SK-N-DZ (cell line): ENCODE measurements at regions not wholly inside any gene's neighbourhood (a gene's known extent, or its start where the extent isn't known, plus 50 kb on each side); places are given as distances from the start of the nearest gene placed in this dataset.
A peak's percentile ranks its signal among the peaks of the same experiment; 100 is the strongest.

Source experiments
- DNase-seq: peaks from one replicate; pipeline ENCODE4 v3.0.0-alpha.2; 2015; ENCODE audit warnings: low spot score

DNA sequence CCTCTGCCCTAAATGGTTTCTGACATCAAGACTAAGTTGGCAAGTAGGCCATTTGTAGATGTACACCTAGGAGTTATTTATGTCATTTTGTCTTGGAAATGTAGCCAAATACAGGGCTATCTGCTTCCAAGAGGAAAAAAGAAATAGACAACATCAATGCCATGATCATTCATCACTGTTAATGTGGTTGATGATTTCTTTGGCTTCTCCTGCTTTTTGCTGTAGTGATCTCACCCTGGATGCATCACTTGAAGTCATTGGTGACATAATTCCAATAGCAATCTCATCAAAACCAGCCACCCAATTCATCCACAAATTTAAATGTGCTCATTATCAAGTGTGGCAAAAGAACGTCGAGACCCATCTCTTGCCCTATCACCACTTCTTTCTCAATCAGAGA is 222.6 kb upstream of the PPARGC1A start:
- DNase-seq: no peak

DNA sequence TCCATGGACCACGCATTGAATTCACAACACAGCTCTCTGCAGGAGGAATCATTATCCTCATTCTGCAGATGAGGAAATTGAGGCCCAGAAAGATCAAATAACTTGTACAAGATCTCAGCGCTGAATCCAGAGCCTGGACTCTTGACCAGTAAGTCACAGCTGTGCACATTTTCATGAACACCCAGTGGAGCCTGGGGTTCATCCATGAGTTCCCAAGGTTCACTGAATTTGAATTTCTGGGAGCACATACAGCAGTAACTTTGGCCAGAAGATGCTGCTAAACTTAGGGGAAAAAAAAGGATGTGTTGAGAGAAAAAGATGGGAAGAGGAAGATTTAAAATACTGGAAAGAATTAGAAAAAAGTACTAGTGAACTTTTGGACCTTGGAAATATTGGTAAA is 218.7 kb upstream of the PPARGC1A start:
- no peak for DNase-seq

DNA sequence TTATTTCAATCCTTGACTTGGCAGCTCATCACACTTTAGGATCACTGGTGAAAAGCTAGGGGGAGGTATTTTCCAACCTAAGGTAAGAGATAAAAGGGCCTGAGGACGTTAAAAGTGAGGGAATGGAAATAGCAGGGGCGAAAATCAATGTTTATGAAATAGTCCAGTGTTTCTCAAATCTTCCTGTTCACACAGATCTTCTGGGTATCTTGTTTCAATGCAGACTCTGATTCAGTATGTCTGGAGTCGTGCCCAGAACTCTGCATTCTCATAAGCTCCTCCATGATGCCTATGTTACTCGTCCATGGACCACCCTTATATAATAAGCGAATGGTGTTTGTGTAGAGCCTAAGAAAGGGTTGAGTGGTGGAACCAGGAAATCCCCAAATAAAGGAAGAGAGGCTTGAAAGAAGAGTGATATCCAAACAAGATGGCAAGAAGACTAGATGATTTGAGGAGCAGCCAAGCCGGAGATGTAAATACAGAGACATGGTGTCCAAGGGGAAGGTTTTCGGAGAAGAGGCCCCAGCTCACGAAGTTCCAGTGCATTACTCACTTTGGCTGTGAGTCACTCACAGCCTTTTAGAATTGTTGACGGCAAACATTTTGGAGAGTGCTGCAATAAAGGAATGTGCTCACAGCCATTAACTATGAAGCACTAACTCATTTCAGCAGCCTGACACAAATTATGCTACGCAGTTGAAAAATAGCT is 215.6 kb upstream of the PPARGC1A start:
- DNase-seq: no peak

DNA sequence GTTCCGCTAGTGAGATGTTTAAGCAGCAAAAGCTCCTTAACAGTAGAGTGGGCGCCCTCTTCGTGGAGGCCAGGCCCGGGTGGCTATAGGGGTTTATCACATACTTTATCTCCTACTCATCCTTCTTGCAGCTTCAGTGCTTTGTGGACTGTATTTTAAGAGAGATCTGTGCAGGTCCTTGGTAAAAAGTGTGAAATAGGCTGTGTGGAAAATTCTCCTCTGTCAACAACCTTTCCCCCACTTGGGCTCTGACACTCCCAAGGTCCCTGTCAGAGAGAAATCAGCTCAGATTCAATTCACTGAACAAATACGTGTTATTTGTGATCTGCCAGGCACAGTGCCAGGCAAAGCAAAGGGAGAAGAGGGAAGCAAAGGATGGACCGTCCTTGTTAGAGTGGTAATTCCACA is 214.3 kb upstream of the PPARGC1A start:
- no peak for DNase-seq

DNA sequence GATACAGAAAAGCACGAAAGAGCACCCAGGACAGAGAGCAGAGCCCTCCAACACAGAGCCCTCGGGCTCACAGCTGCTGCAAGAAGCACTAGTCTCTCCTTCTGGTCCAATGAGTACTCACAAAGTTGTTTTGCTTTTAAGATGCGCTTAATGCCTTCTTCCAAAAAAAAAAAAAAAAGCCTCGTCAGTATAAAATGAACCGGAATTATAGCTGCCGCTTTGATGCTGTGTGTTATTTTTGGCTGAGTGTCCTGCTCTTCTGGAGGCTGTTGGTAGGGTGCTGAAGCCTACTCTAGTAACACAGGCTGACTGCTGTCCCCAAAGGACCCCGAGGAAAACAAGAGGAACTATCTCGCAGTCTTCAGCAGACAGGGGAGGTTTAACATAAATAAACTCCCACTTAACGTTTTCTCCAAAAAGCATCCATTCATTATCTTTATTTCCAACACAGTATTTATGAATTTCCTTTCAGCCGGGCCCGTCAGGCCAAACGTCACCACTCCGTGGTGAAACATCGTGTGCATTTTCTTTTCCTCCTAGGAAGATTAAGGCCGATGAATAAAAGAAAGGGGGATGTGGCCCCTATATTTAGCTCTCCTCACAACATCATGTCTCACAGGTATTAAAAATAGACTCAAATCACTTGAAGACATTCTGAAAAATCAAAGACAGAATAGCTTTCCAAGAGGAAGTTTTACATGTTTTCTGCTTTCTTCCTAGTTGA is 213.7 kb upstream of the PPARGC1A start:
- DNase-seq: no peak

DNA sequence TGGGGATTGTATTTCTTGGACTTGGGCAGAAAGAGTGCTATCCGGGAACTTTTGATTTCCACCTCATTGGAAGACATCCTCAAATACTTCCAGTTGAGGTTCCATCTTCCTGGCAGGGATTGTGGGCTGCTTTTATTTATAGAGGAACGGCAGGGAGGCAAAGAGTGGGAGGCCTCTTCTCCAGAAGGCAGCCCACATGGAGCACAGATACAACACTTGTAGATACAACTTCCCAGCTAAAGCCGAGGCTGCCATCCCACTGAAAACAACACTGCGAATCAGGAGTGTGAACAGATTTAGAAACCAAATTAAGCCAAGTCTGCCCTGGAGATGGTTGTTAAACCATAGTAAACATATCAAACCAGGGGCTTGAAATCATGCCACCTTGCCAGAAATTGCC is 212.8 kb upstream of the PPARGC1A start:
- DNase-seq: no peak

DNA sequence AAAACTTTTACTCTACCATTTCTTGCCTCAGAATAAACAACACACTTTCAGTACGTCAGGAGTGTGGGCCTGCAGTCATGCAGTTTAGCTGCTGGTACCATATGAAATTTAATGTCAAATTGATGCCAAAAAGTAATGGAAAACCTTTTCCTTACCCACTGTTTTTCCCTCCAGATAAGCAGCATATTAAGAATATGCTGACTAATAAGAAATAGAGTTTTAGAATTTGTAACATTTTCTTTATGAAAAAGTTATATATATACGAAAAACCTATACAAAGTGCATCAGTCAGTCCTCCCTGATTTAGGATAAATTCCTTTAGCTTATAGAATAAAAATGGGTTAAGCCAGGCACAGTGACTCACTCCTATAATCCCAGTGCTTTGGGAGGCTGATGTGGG is 206.8 kb upstream of the PPARGC1A start:
- no peak for DNase-seq

DNA sequence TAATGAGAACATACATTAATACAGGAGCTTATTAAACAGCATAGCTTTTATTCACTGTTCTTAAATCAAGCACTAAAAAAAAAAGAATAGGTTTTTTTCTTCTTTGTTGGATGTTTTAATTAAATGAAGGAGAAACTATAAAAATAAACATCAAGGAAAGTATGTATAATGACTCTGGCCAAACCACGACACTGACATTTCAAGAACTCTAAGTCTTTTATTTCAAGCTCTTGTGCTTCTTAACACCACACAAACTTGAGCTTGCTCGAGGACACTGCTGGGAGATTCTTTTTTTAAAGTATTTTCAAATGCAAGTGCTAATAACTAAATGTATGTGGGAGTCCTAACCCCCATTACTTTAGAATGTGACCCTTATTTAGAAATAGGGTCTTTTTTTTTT is 204.9 kb upstream of the PPARGC1A start:
- no peak for DNase-seq

DNA sequence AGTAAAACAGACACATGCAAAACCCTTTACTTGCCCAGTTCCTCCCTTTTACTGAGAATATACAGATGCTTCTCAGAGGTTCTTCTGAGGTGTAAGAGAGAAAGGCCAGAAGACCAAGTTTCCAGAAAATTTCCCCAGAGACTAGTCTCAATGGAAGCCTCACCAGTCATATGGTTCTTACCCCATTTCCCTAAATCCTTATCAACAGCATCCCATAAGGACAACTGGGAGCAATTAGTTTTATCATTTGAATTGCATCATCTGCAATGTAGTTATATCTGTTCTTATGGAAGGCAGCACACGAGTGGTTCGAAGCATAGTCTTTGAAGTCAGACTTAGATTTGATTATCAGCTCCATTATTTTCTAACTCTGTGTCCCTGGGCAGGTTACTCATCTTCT is 203.6 kb upstream of the PPARGC1A start:
- DNase-seq: peak; percentile 58

DNA sequence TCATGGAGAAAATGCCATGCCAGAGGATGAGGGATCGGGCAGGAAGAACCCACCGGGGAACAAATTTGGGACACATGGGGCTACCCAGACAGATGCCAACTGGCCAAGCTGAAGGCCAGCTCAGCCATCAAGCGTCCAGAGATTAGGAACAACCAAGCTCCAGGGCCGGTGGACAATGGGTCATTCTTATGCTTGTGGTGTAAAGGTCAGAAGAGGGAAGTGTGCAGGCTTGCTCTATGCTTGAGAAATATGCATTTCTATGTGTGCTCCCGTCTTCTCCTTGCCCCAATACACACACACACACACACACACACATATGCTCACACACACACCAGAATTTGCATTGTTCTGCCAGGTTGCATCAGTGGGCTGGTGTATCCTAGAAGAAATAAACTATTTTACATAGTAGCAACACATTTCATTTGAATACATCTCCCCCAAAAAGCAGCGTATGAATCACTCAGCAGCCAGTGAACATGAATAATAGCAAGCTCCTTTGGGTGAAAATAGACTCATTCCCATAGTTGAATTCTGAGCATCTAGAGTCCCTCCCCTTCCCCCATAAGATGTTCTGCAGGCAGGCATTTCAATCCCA is 201.9 kb upstream of the PPARGC1A start:
- no peak for DNase-seq

DNA sequence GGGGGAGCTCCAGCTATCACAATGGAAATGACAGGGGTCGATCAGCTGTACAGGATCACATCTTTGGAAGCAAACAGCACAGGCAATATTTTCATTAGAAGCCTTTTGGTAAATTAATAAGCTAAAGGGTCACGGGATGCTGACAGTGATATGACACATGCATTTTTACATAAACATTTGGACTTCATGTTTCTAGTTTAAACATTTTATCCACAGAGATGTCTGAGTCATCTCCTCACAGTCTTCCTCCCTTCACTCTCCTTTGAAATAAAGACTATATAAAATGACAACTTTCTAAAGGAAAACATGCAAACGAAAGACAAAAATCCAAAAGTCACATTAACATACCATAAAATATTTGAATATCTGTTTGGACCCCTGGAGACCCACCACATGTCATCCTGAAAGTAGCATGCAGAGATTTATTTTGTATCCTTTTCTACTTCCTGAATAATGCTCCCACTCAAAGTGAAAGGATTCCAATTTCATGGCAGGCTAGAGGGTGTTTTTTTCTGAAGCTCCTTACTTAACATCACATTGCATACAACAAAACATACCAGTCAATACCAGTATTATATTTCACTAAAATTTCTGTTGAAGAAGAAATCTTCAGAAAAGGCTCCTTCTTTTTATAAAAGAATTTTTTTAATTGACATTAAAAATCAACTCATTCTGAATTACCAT is 200.1 kb upstream of the PPARGC1A start:
- DNase-seq: no peak

DNA sequence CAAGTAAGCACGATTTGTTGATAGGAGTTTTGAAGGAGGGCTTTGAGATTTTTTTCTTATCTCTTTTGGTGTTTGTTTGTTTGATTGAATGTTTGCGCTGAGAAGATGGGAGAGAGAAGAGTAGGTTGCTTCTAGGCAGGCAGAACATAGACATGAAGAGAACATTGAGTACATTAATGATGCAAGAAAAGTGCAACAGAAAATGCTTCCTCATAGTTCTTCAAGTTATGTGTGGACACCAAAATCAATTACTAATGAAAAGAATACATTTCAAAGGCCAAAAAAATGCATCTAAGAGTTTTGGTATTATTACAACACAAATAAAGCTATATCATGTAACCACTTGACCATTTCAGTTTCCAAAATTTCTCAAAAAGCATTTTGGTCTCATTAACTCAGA is 191.0 kb upstream of the PPARGC1A start:
- DNase-seq: no peak

DNA sequence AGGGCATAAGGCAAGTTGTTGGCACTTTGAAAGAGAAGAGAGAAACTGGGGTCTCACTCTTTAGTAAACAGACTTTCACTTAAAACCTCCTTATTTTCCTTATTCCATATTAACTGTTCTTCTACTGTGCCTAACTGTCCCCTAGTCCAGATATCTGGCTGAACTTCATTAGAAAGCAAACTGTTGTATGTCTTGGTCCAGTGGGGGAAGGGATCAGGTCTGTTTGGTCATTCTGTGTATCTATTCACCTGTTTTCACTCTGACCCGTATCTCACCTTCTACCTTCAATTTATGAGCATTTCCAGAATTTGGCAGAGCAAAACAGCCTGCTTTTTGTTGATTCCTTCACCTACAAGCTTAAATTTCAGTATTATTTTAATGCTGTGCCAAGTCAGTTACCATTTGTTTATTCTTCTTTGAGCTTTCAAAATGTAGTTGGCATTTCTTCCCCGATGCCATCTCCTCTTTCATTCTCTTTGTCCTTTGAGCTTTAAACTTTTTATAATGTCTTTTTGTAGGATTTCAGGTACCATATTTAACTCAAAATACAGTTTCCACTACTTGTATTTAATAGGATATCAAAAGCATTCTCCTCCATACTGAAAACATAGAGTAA is 188.6 kb upstream of the PPARGC1A start:
- no peak for DNase-seq

DNA sequence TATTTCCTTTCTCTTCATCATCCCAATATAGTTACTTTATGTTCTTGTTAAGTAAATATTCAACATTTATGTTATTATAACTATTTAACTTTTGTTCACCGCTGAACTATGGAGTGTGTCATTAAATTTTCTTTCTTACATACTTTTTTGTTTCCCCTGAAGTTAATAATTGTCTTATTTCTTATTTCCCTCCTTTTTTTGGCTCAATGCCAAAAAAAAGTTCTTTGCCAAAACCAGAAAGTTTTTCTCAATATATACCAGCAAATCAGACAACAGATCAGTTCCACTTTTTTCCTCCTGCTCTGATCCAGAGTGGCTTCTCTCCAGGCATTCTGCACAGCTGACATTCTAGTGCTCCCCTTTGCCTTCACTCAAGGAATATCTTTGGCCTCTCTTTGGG is 187.0 kb upstream of the PPARGC1A start:
- no peak for DNase-seq

DNA sequence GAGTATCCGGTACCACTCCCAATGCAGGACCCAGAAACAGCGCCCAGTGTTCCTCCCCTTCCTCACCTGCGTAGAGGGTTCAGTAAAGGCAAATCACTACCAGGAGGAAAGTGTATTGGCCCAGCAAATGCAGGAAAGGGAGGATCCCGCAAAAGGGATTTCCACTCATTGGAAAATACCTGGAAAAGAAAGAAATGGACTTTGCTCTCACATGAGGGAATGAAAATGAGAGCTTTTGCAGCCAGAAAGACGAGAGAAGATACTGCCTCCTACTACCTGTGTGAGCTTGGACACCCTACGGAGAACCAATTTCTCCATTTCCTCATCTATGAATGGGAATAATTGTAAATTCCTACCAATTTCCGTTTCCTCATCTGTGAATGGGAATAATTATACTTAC is 184.1 kb upstream of the PPARGC1A start:
- no peak for DNase-seq

DNA sequence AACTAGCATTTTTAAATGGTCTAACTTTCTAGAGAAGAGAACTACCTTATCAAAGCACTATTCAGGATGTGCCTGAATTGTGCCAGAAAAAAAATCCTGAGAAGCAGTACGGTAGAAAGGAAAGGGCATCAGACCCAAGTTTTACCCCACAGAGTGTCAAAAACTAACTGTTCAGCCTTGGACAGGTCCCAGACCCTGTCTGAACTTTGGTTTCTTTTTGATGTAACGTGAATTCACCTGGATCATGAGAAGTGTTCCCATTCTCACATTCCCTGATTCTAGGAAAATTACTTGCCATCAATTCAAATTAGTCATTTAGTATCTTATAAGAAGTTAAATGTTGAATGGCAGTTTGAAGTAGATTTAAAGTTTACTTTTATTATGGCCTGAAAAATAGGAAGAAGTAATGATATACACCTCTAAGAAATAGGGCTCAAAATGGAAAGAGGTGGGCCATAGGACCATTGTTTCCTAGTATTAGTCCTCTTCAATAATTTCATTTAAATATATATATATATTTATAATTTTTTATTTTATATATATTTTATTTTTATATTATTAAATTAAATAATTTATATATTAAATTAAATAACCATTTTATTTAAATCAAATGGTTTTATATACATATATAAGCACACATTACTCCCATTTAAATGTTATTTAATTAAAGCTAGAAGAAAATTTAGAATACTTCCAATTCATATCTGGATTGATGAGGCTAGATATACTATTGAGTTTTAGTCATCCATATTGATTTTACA is 181.9 kb upstream of the PPARGC1A start:
- DNase-seq: no peak

DNA sequence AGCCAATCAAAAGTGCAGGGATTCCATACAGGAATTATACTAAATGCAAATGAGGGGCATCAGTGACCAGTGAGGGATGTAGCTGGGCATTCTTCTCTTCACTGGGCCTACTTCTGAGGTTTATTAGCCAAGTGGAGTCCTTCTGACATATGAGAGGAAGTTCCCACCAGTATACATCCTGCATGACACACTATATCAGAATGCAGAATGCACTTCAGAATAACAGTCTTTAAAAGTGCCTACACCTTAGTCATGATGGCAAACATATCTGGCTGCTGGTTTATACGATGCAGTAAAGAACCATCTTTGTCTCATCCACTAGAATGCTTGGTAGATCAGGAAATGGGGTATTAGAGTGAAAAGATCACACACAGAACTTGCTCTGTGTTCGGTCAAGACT is 180.3 kb upstream of the PPARGC1A start:
- DNase-seq: no peak

DNA sequence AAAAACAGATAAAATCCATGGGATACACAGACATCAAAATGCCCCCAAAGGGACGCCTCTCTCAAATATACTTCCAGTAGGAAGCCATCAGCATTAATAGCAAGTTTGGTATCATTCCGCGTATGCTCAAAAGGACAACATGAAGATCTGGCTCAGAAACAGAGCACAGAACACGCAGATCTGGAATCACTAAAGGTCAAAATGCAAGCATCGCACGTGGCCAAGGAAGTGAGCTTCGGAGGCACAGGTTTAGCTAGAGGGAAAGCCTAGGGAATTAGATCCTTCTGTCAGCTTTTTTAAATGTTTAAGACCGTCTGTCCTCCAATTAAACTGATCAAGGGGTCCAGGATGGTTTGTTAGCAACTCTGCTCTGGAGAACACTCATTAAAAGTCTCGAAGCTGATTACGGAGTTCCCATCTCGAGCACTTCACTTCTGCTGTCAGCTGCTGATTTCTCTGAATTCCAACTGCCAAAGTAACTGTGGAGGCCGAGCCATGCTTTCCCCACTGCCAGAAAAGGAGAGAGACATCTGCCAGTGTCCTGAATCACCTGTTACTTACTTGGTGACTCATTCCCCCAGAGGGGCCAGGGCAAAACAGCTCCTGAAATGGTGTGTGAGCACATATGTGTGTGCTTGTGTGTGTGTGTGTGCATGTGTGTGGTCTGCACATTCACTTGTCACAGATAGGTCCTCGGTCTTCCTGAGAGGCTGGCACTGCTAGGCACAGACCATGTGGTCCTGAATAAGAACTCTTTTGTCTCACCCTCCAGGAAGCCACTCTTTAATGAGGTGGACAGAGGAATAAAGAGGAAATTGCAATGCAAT is 177.7 kb upstream of the PPARGC1A start:
- DNase-seq: no peak

DNA sequence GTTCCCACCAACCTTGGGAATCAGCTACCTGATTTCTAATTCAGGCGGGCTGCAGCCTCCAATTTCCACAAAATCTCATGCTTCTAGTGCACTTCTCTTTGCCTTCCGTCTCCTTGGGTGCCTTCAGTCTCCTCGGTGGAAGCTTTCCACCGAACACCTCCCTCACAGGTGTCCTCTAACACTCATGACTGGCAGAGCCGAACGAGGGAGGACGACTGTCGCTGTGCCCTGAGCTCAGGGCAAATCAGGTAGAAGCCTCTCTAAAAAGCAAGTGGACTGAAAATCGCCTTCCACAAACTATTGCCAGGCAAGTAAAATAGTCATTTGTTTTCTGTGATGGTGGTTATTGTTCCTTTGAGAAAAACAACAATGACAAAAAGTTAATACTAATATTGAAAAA is 176.1 kb upstream of the PPARGC1A start:
- DNase-seq: no peak

DNA sequence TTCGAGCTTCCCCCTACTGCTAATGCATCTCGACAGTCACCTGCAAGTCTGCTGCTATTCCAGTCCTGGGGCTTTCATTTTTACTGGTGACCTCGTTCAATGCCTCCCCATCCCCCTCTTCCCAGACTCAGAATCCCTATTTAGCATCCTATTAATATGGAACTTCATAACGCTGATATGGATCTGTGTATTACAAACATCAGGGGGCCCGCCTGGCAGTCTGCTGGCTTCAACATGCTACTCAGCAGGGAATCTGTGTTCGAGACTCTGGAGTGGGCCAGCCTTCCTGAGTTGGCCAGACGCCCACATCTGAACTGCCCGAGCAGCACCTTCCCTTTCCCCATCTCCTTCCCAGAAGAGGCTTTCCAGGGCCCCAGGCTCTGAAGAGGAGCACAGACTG is 173.9 kb upstream of the PPARGC1A start:
- DNase-seq: peak; percentile 7
